ENCODE measurements at regions not wholly inside any gene's neighbourhood (a gene's known extent, or its start where the extent isn't known, plus 50 kb on each side); places are given as distances from the start of the nearest gene placed in this dataset.

GRCh38 chr10:22086730-22087401, 83.3 kb upstream of the DNAJC1 start:
- peak; percentile 23 for FAIRE-seq
- CTCF ChIA-PET (ENCODE audit: low intra/inter-chr PET ratio, low total read pairs) = no interaction called here
- Histone ChIP-seq H3K4me3 (replicated peaks in 1 of 3; ENCODE audit: insufficient read depth in 1 of 3, low read depth in 2 of 3, low read length in 3 of 3) (no peak overlapping the region), H3K27me3 (ENCODE audit: control insufficient read depth in 1 of 2, insufficient read depth in 2 of 2, low read length in 2 of 2) (peaks cover 0 to 4% of the 10 kb centered on the region in 2 experiments; a peak in 1 of 5 replicates), H3K79me2 (ENCODE audit: insufficient read depth, low read length) (no peaks in the 10 kb centered on the region), H3K9me3 (ENCODE audit: low read length) (no peaks in the 10 kb centered on the region), H3K36me3 (replicated peaks in 1 of 2; ENCODE audit: control insufficient read depth in 1 of 2, insufficient read depth in 2 of 2, low read length in 2 of 2) (no peaks in the 10 kb centered on the region), H3K27ac (ENCODE audit: extremely low read length, insufficient read depth, low read length) (no peak overlapping the region), H4K20me1 (ENCODE audit: insufficient read depth, low read length) (no peaks in the 10 kb centered on the region), H3K4me2 (ENCODE audit: low read depth, low read length) (peak overlapping the region; percentile 30; the same call in 1 of the 2 replicates), H3K4me1 (ENCODE audit: insufficient read depth, low read length) (peaks cover 22% of the 10 kb centered on the region), H2AFZ (ENCODE audit: low read length) (no peak overlapping the region), H3K9ac (ENCODE audit: insufficient read depth, low read depth, low read length) (no peak overlapping the region)
- DNase-seq (ENCODE audit: low spot score) = peak; percentile 33
- intact Hi-C loops (cut with micrococcal nuclease; ENCODE audit: unreplicated experiment) = no loop called here
- peak; percentile 99 for ATAC-seq
- POLR2A ChIA-PET = no interaction called here
- no TSS peak for BruUV-seq (replicated peaks)
- WGBS (ENCODE audit: low lambda C conversion rate) = 27% methylated on average over 5 of the region's 5 CpGs
- in situ Hi-C loops (cut with HindIII; ENCODE audit: extremely low pct_ligation_motif_present, low pct_unique_long_range_greater_than_20kb) = no loop called here
- peak; percentile 48; the same call in 1 of the 2 replicates for TF ChIP-seq AHDC1 (CRISPR knock-in tag; IDR thresholded peaks at IDR 0.05; ENCODE audit: borderline replicate concordance)
- peak; percentile 98 for TF ChIP-seq SIX1 (CRISPR knock-in tag; IDR thresholded peaks at IDR 0.05; ENCODE audit: borderline replicate concordance)
- TF ChIP-seq TEF (CRISPR knock-in tag; IDR thresholded peaks at IDR 0.05) = no peak
- TF ChIP-seq ISL2 (CRISPR knock-in tag; IDR thresholded peaks at IDR 0.05) = no peak
- no peak for TF ChIP-seq ZNF512 (CRISPR knock-in tag; IDR thresholded peaks at IDR 0.05)
- no peak for TF ChIP-seq ZEB1 (IDR thresholded peaks at IDR 0.05; ENCODE audit: insufficient replicate concordance, low read depth)
- TF ChIP-seq PHF5A (CRISPR knock-in tag; IDR thresholded peaks at IDR 0.05; ENCODE audit: low read depth, unreplicated experiment) = no peak
- TF ChIP-seq, protein P1, sequence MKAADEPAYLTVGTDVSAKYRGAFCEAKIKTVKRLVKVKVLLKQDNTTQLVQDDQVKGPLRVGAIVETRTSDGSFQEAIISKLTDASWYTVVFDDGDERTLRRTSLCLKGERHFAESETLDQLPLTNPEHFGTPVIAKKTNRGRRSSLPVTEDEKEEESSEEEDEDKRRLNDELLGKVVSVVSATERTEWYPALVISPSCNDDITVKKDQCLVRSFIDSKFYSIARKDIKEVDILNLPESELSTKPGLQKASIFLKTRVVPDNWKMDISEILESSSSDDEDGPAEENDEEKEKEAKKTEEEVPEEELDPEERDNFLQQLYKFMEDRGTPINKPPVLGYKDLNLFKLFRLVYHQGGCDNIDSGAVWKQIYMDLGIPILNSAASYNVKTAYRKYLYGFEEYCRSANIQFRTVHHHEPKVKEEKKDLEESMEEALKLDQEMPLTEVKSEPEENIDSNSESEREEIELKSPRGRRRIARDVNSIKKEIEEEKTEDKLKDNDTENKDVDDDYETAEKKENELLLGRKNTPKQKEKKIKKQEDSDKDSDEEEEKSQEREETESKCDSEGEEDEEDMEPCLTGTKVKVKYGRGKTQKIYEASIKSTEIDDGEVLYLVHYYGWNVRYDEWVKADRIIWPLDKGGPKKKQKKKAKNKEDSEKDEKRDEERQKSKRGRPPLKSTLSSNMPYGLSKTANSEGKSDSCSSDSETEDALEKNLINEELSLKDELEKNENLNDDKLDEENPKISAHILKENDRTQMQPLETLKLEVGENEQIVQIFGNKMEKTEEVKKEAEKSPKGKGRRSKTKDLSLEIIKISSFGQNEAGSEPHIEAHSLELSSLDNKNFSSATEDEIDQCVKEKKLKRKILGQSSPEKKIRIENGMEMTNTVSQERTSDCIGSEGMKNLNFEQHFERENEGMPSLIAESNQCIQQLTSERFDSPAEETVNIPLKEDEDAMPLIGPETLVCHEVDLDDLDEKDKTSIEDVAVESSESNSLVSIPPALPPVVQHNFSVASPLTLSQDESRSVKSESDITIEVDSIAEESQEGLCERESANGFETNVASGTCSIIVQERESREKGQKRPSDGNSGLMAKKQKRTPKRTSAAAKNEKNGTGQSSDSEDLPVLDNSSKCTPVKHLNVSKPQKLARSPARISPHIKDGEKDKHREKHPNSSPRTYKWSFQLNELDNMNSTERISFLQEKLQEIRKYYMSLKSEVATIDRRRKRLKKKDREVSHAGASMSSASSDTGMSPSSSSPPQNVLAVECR (CRISPR knock-in tag; IDR thresholded peaks at IDR 0.05; ENCODE audit: borderline replicate concordance) = no peak
- TF ChIP-seq CEBPG (CRISPR knock-in tag; IDR thresholded peaks at IDR 0.05) = 0 out of 2 replicates have a peak, but pooled peaks have one; percentile 5
- peak; percentile 22; the same call in 1 of the 2 replicates for TF ChIP-seq NFIC (IDR thresholded peaks at IDR 0.05; ENCODE audit: low read length)

All from HepG2 (cell line).